ENCODE measurements at regions not wholly inside any gene's neighbourhood (a gene's known extent, or its start where the extent isn't known, plus 50 kb on each side); places are given as distances from the start of the nearest gene placed in this dataset.

DNA sequence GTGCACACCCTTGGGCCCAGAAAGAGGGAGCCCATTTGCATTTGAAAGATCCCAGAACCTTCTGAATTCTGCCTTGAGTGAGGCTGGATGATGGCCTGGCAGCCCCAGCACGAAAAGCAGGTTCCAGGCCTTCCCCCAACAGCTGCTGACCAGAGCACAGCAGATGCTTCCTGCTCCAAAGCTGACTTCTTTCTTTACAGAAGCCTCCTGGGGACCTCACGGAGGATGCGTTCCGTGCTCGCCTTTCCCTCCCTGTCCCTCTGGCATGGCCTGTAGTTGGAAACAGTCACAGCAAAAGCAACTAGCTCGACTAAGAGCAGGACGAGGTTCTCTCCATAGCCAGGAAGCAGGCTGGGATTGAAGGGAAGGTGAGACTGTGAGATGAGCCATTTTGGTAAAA lies 107.7 kb upstream of the B3GAT1 start:
- TF ChIP-seq, protein P1, sequence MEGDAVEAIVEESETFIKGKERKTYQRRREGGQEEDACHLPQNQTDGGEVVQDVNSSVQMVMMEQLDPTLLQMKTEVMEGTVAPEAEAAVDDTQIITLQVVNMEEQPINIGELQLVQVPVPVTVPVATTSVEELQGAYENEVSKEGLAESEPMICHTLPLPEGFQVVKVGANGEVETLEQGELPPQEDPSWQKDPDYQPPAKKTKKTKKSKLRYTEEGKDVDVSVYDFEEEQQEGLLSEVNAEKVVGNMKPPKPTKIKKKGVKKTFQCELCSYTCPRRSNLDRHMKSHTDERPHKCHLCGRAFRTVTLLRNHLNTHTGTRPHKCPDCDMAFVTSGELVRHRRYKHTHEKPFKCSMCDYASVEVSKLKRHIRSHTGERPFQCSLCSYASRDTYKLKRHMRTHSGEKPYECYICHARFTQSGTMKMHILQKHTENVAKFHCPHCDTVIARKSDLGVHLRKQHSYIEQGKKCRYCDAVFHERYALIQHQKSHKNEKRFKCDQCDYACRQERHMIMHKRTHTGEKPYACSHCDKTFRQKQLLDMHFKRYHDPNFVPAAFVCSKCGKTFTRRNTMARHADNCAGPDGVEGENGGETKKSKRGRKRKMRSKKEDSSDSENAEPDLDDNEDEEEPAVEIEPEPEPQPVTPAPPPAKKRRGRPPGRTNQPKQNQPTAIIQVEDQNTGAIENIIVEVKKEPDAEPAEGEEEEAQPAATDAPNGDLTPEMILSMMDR (conservative IDR thresholded peaks at IDR 0.05): no peak
- Mint-ChIP-seq H3K27me3 (peaks cover 22% of the 10 kb centered on the region), H3K4me1 (ENCODE audit: unreplicated experiment) (no peaks in the 10 kb centered on the region), H3K9me3 (no peaks in the 10 kb centered on the region), H3K36me3 (no peaks in the 10 kb centered on the region), H3K27ac (no peak overlapping the region), H3K4me3 (no peak overlapping the region)
- no peak for DNase-seq (ENCODE audit: extremely low spot score, unreplicated experiment)

DNA sequence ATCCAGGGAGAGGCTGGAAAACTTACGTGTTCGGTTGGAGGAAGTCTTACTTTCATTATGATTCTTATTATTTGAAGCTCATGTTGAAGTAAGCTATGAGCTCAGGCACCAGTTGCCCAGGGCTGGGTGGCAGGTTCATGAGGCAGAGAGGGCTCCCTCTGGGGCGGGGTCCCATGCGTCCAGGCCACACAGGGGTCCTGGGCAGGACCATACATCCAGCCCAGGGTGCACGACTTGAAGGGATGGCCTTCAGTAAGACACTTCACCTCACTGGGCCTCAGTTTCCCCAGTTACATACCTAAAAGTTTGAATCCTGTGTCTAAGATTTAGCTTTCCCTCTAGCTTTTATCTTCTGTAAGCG lies 107.3 kb upstream of the B3GAT1 start:
- Mint-ChIP-seq H3K27ac (no peak overlapping the region), H3K36me3 (no peaks in the 10 kb centered on the region), H3K4me1 (ENCODE audit: unreplicated experiment) (no peaks in the 10 kb centered on the region), H3K4me3 (no peak overlapping the region), H3K9me3 (no peaks in the 10 kb centered on the region), H3K27me3 (peaks cover 22% of the 10 kb centered on the region)
- no peak for DNase-seq (ENCODE audit: extremely low spot score, unreplicated experiment)
- TF ChIP-seq, protein P1 (conservative IDR thresholded peaks at IDR 0.05): no peak

- Mint-ChIP-seq H3K4me1 (ENCODE audit: unreplicated experiment) (no peaks in the 10 kb centered on the region), H3K27me3 (peaks cover 22% of the 10 kb centered on the region), H3K4me3 (no peak overlapping the region), H3K36me3 (no peaks in the 10 kb centered on the region), H3K9me3 (no peaks in the 10 kb centered on the region), H3K27ac (no peak overlapping the region)
- TF ChIP-seq, protein P1 (conservative IDR thresholded peaks at IDR 0.05): no peak
- no peak for DNase-seq (ENCODE audit: extremely low spot score, unreplicated experiment)
These were observed 106.8 kb upstream of the B3GAT1 start for GRCh38 chr11:134518616-134519389.

- TF ChIP-seq, protein P1 (conservative IDR thresholded peaks at IDR 0.05): no peak
- Mint-ChIP-seq H3K4me3 (no peak overlapping the region), H3K27ac (no peak overlapping the region), H3K4me1 (ENCODE audit: unreplicated experiment) (no peaks in the 10 kb centered on the region), H3K36me3 (no peaks in the 10 kb centered on the region), H3K9me3 (no peaks in the 10 kb centered on the region), H3K27me3 (peaks cover 28% of the 10 kb centered on the region)
- DNase-seq (ENCODE audit: extremely low spot score, unreplicated experiment): no peak
These were observed 105.7 kb upstream of the B3GAT1 start for GRCh38 chr11:134517621-134518293.

DNA sequence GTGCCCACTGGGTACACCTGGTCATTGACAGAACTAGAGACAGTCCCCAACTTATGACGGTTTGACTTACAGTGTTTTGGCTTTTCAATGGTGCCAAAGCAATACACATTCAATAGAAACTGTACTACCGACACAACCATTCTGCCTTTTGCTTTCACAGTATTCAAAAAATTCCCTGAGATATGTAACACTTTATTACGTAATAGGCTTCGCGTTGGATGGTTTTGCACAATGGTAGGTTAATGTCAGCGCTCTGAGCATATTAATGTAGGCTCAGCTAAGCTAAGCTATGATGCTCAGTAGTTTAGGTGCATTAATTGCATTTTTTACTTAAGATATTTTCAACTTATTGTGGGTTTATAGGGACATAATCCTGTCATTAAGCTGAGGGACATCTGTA lies 105.1 kb upstream of the B3GAT1 start:
- H3K4me1 Mint-ChIP-seq (ENCODE audit: unreplicated experiment): no peaks in the 10 kb centered on the region
- H3K27me3 Mint-ChIP-seq: peaks cover 28% of the 10 kb centered on the region
- H3K4me3 Mint-ChIP-seq: no peak overlapping the region
- TF ChIP-seq, protein P1 (conservative IDR thresholded peaks at IDR 0.05): no peak
- H3K27ac Mint-ChIP-seq: no peak overlapping the region
- H3K36me3 Mint-ChIP-seq: no peaks in the 10 kb centered on the region
- H3K9me3 Mint-ChIP-seq: no peaks in the 10 kb centered on the region
- no peak for DNase-seq (ENCODE audit: extremely low spot score, unreplicated experiment)

All from type B pancreatic cell (in vitro differentiated cells).